K562 (cell line): ENCODE measurements at regions not wholly inside any gene's neighbourhood (a gene's known extent, or its start where the extent isn't known, plus 50 kb on each side); places are given as distances from the start of the nearest gene placed in this dataset.

Experiments used
- ATAC-seq: fragments of 200-7000 bp; cut with Tn5 transposase; 3 replicates; pipeline ENCODE4 v1.9.1; 2020; ENCODE audit warnings: moderate library complexity
- BruUV-seq: library from RNA; stranded (reverse); fragments of 400-500 nt; replicated peaks from 2 replicates; lab custom pipeline; 2021; lab: Mats Ljungman, UMichigan
- CTCF ChIA-PET: fragments of 300-600 bp; formaldehyde crosslinking; extraction: SDS; loops from one replicate; lab custom pipeline; 2021; ENCODE audit warnings: low intra/inter-chr PET ratio; lab: Yijun Ruan, JAX
- POLR2A ChIA-PET: fragments of 300-600, 350-650 bp; sonication (Branson Sonifier 250); formaldehyde crosslinking; extraction: SDS; loops from one replicate; lab custom pipeline; 2021; ENCODE audit warnings: antibody characterized with exemption, inconsistent platforms; lab: Yijun Ruan, JAX
- DNase-seq, 4 experiments: peaks; one replicate each; pipeline versions ENCODE4 v3.0.0 to v3.0.0-alpha.2; 2011 to 2018; ENCODE audit warnings: low spot score in 3 of 4, mixed read lengths in 3 of 4; ENCODE audit errors: extremely low read depth in 1 of 4
- FAIRE-seq: peaks from 2 replicates; lab custom pipeline; 2011; peaks lifted over from hg19 to GRCh38; lab: Jason Lieb, UNC
- H2AFZ ChIP-seq: 2 replicates; pipeline ENCODE4 v1.6.0; 2011; ENCODE audit warnings: low read depth, low read length, control low read depth, inconsistent platforms
- H3K27ac ChIP-seq: fragments of 200-600 bp; 3 replicates; pipeline ENCODE4 v1.8.0; 2011; ENCODE audit warnings: low read depth, mild to moderate bottlenecking, control low read depth, inconsistent platforms, low read length, moderate library complexity, mixed read lengths; ENCODE audit errors: extremely low read depth
- H3K27me3 ChIP-seq, 2 experiments: fragments of 300-600 bp in 1 of 2; 2 replicates in 1 of 2; 3 replicates in 1 of 2; pipeline versions ENCODE4 v1.6.0 to v1.8.0; 2011; ENCODE audit warnings: inconsistent platforms in 2 of 2, low read length in 2 of 2, mild to moderate bottlenecking in 1 of 2, mixed read lengths in 1 of 2, moderate library complexity in 1 of 2; ENCODE audit not compliant: control insufficient read depth in 2 of 2, insufficient read depth in 2 of 2
- H3K36me3 ChIP-seq: fragments of 300-600 bp; 3 replicates; pipeline ENCODE4 v1.8.0; 2011; ENCODE audit warnings: mild to moderate bottlenecking, low read length, inconsistent platforms; ENCODE audit not compliant: control insufficient read depth, insufficient read depth
- H3K4me1 ChIP-seq, 2 experiments: fragments of 200-600 bp in 1 of 2; replicated peaks in 1 of 2; 2 replicates in 1 of 2; 3 replicates in 1 of 2; pipeline versions ENCODE4 v1.5.1 to v1.8.0; 2011; ENCODE audit warnings: inconsistent platforms in 2 of 2, low read length in 2 of 2, mild to moderate bottlenecking in 1 of 2, mixed read lengths in 1 of 2, moderate library complexity in 1 of 2; ENCODE audit not compliant: control insufficient read depth in 2 of 2, insufficient read depth in 2 of 2
- H3K4me2 ChIP-seq: 2 replicates; pipeline ENCODE4 v1.6.1; 2011; ENCODE audit warnings: low read length, control low read depth, inconsistent platforms, mixed read lengths; ENCODE audit not compliant: insufficient read depth
- H3K4me3 ChIP-seq: fragments of 200-600 bp; sonication (generic), shearing (Covaris generic); 2 replicates; pipeline ENCODE4 v1.5.1; 2016; ENCODE audit warnings: control low read depth, inconsistent platforms
- H3K79me2 ChIP-seq: fragments of 200-600 bp; 3 replicates; pipeline ENCODE4 v1.8.0; 2011; ENCODE audit warnings: low read length, inconsistent platforms; ENCODE audit not compliant: control insufficient read depth, insufficient read depth
- H3K9ac ChIP-seq, 2 experiments: 2 replicates each; pipeline versions ENCODE4 v1.6.0 to v1.6.1; 2011; ENCODE audit warnings: low read depth in 2 of 2, low read length in 2 of 2, control low read depth in 1 of 2, inconsistent platforms in 1 of 2, mild to moderate bottlenecking in 1 of 2, mixed read lengths in 1 of 2; ENCODE audit not compliant: insufficient read depth in 1 of 2
- H3K9me1 ChIP-seq: one replicate; pipeline ENCODE4 v1.6.0; 2011; ENCODE audit warnings: inconsistent platforms, mild to moderate bottlenecking, low read length, moderate library complexity; ENCODE audit not compliant: control insufficient read depth, insufficient read depth
- H3K9me3 ChIP-seq: replicated peaks from 2 replicates; pipeline ENCODE4 v1.5.1; 2011; ENCODE audit warnings: low read depth, low read length, inconsistent platforms; ENCODE audit not compliant: control insufficient read depth, insufficient read depth
- H4K20me1 ChIP-seq: replicated peaks from 2 replicates; pipeline ENCODE4 v1.6.1; 2011; ENCODE audit warnings: low read length, inconsistent platforms, mixed read lengths; ENCODE audit not compliant: control insufficient read depth, insufficient read depth
- CTBP1 ChIP-seq: fragments of 450-650 bp; IDR thresholded peaks from 2 replicates; pipeline ENCODE4 v1.6.1; 2016; ENCODE audit warnings: borderline replicate concordance
- DPF2 ChIP-seq: fragments of 450-650 bp; IDR thresholded peaks from 2 replicates; pipeline ENCODE4 v1.6.1; 2016
- HNRNPL ChIP-seq: fragments of 200-400 bp; formaldehyde crosslinking; IDR thresholded peaks from 2 replicates; pipeline ENCODE4 v1.6.1; 2017; ENCODE audit warnings: low read depth, mild to moderate bottlenecking, low read length
- LCOR ChIP-seq: sonication (generic); formaldehyde crosslinking; IDR thresholded peaks from 2 replicates; pipeline ENCODE4 v1.8.0; 2022; ENCODE audit warnings: mild to moderate bottlenecking, missing genetic modification reagents
- MED1 ChIP-seq: sonication (generic); formaldehyde crosslinking; IDR thresholded peaks from 2 replicates; pipeline ENCODE4 v1.8.1; 2023; ENCODE audit warnings: missing genetic modification reagents, borderline replicate concordance
- NCOR1 ChIP-seq: fragments of 450-650 bp; IDR thresholded peaks from 2 replicates; pipeline ENCODE4 v1.6.1; 2016; ENCODE audit warnings: mild to moderate bottlenecking, moderate library complexity
- SPI1 ChIP-seq: IDR thresholded peaks from 2 replicates; pipeline ENCODE4 v1.6.1; 2011; ENCODE audit warnings: low read depth, low read length, control low read depth, borderline replicate concordance
- SREBF1 ChIP-seq: fragments of 150-350 bp; IDR thresholded peaks from 2 replicates; pipeline ENCODE4 v1.6.1; 2014; ENCODE audit warnings: antibody characterized with exemption, low read depth, low read length, borderline replicate concordance
- THAP7 ChIP-seq: fragments of 250-450 bp; sonication (Bioruptor Pico); IDR thresholded peaks from 2 replicates; pipeline ENCODE4 v1.5.0; 2021
- ZFP1 ChIP-seq: fragments of 450-650 bp; formaldehyde crosslinking; IDR thresholded peaks from 2 replicates; pipeline ENCODE4 v1.4.0; 2020; ENCODE audit warnings: mild to moderate bottlenecking, mixed read lengths
- ZNF444 ChIP-seq: fragments of 250-450 bp; sonication (Bioruptor Pico); IDR thresholded peaks from 2 replicates; pipeline ENCODE4 v1.4.0; 2020; ENCODE audit warnings: mild to moderate bottlenecking, moderate library complexity
- WGBS: fragments of 100-300 bp; shearing (Covaris generic); methylation state at CpG from one replicate; pipeline ENCODE4 v1.1.6; 2016; ENCODE audit warnings: low coverage, mixed read lengths; ENCODE audit not compliant: insufficient coverage; ENCODE audit errors: missing lambda C conversion rate; 5-methylcytosine and 5-hydroxymethylcytosine counted together
- in situ Hi-C: fragments of 300-500 bp; cut with MboI; formaldehyde crosslinking; loops from 4 replicates; pipeline ENCODE4 v1.15.0; 2018; ENCODE audit warnings: inconsistent platforms, mixed read lengths
- intact Hi-C: fragments of 100-400 bp; cut with micrococcal nuclease; formaldehyde crosslinking; loops from 2 replicates; pipeline ENCODE4 v1.14.2; 2022
- TF ChIP-seq, protein P1 (sequence below): fragments of 250-450 bp; sonication (Bioruptor Pico); IDR thresholded peaks from 2 replicates; pipeline ENCODE4 v1.4.0; 2020; ENCODE audit warnings: mild to moderate bottlenecking, moderate library complexity
- TF ChIP-seq, protein P2 (sequence below), 2 experiments: fragments of 250-450 bp in 1 of 2; fragments of 450-650 bp in 1 of 2; sonication (Bioruptor Pico) in 1 of 2; IDR thresholded peaks; 2 replicates each; pipeline versions ENCODE4 v1.6.1 to v1.8.0; 2016 to 2021; ENCODE audit warnings: mild to moderate bottlenecking in 2 of 2, moderate library complexity in 2 of 2, missing compliant biosample characterization in 1 of 2, missing genetic modification characterization in 1 of 2
- TF ChIP-seq, protein P3 (sequence below): sonication (generic); formaldehyde crosslinking; IDR thresholded peaks from 2 replicates; pipeline ENCODE4 v1.8.0; 2022; ENCODE audit warnings: mild to moderate bottlenecking, missing genetic modification reagents, borderline replicate concordance

- no peaks in the 10 kb centered on the region for H3K36me3 ChIP-seq
- no peak for ATAC-seq
- FAIRE-seq, result no peak
- POLR2A ChIA-PET, result no interaction called here
- no peaks in the 10 kb centered on the region for H3K4me1 ChIP-seq
- H3K27ac ChIP-seq, result no peak overlapping the region
- no peak overlapping the region for H3K9ac ChIP-seq
- in situ Hi-C loops (no loop called here), intact Hi-C loops (no loop called here)
- TF ChIP-seq SPI1 (no peak), LCOR (CRISPR knock-in tag) (no peak), ZNF444 (no peak), THAP7 (CRISPR knock-in tag) (no peak), SREBF1 (no peak), CTBP1 (no peak), DPF2 (no peak), ZFP1 (CRISPR knock-in tag) (no peak), NCOR1 (no peak), HNRNPL (no peak), MED1 (no peak)
- TF ChIP-seq, protein P1, sequence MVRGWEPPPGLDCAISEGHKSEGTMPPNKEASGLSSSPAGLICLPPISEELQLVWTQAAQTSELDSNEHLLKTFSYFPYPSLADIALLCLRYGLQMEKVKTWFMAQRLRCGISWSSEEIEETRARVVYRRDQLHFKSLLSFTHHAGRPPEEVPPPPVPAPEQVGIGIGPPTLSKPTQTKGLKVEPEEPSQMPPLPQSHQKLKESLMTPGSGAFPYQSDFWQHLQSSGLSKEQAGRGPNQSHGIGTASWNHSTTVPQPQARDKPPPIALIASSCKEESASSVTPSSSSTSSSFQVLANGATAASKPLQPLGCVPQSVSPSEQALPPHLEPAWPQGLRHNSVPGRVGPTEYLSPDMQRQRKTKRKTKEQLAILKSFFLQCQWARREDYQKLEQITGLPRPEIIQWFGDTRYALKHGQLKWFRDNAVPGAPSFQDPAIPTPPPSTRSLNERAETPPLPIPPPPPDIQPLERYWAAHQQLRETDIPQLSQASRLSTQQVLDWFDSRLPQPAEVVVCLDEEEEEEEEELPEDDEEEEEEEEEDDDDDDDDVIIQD (CRISPR knock-in tag), result no peak
- TF ChIP-seq, protein P2, sequence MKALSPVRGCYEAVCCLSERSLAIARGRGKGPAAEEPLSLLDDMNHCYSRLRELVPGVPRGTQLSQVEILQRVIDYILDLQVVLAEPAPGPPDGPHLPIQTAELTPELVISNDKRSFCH (CRISPR knock-in tag; IDR thresholded peaks at IDR 0.05), result no peak
- TF ChIP-seq, protein P2 (tag; IDR thresholded peaks at IDR 0.05), result no peak
- TF ChIP-seq, protein P3, sequence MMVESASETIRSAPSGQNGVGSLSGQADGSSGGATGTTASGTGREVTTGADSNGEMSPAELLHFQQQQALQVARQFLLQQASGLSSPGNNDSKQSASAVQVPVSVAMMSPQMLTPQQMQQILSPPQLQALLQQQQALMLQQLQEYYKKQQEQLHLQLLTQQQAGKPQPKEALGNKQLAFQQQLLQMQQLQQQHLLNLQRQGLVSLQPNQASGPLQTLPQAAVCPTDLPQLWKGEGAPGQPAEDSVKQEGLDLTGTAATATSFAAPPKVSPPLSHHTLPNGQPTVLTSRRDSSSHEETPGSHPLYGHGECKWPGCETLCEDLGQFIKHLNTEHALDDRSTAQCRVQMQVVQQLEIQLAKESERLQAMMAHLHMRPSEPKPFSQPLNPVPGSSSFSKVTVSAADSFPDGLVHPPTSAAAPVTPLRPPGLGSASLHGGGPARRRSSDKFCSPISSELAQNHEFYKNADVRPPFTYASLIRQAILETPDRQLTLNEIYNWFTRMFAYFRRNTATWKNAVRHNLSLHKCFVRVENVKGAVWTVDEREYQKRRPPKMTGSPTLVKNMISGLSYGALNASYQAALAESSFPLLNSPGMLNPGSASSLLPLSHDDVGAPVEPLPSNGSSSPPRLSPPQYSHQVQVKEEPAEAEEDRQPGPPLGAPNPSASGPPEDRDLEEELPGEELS, result no peak
- BruUV-seq, result no TSS peak
- no peak overlapping the region for H3K4me2 ChIP-seq
- no peaks in the 10 kb centered on the region for H3K9me3 ChIP-seq
- no peak overlapping the region for H3K4me3 ChIP-seq
- CTCF ChIA-PET, result no interaction called here
- no peak for DNase-seq
- H3K79me2 ChIP-seq, result no peaks in the 10 kb centered on the region
- peaks cover 46 to 85% of the 10 kb centered on the region in 2 experiments; a peak in 4 of 5 replicates for H3K27me3 ChIP-seq
- H2AFZ ChIP-seq, result no peak overlapping the region
- peaks cover 6% of the 10 kb centered on the region; the same call in 1 of the 2 replicates for H4K20me1 ChIP-seq
- no peaks in the 10 kb centered on the region for H3K9me1 ChIP-seq
- 1% methylated on average over 22 of the region's 22 CpGs for WGBS
Measured at GRCh38 chr7:156177422-156178055, 365.3 kb upstream of the SHH start.
